ENCODE measurements at regions not wholly inside any gene's neighbourhood (a gene's known extent, or its start where the extent isn't known, plus 50 kb on each side); places are given as distances from the start of the nearest gene placed in this dataset.
"Not testable (repeated sequence)": the region's sequence is repeated elsewhere in the genome, so short reads cannot be mapped to it uniquely, and the experiment has no call there.

DNA sequence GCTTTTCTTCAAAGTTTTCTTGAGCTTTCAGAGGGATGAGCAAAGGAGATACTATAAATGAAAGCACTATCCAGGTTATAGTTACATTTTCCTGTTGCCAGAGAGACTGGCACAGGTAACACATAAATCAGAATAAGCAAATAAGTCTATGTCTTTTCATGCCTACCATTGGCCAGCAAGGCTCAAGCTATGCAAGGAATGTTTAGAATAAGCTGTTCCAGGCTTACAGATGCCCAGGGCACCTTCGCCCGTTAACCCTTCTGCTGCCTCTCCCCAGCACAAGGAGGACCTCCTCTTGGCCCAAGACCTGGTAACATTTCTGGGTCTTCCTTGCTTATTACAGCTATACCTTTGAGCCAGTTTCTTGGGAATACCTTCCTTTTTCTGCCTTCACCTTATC lies 233.7 kb upstream of the MEIS1 start:
- in situ Hi-C loops (cut with HindIII; ENCODE audit: low sequenced_read_pairs): no loop called here
- no peak for DNase-seq (ENCODE audit: low spot score)

DNA sequence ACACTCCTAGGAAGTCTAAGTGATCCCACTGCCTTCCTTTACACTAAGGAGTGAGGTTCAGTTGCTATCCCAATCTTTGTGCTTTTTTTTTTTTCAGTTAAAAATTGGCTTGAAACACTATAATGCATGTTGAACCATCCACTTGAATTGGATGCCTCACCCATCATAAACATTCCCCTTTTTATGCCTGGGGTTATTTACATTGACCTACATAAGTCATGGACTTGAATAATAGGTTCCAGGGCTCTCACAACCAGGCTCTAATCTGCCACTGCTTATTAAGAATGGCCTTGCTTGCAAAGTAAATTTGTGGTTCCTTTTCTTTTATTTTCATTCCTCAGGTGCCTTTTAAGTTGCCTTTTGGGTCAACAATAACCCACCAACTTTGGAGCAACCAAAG lies 236.1 kb upstream of the MEIS1 start:
- in situ Hi-C loops (cut with HindIII; ENCODE audit: low sequenced_read_pairs): no loop called here
- no peak for DNase-seq (ENCODE audit: low spot score)

DNA sequence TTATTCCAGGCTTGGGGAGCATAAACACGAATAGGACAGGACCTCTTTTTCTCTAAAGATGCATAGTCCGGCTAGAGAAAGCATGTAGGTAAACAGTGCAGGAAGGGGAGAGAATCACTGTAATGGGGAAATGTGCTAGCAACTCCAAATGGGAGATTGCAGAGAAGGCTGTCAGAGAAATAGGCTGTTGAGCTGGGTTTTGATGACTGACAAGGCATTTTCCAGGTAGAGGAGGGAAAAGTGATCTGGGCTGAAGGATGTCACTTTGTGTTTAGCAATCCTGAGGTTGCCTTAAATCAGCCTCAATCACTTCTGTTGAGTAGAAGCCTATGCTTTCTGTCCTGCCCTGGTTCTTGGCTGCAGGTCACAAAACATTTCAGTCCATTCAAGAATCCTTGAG lies 242.0 kb upstream of the MEIS1 start:
- no peak for DNase-seq (ENCODE audit: low spot score)

DNA sequence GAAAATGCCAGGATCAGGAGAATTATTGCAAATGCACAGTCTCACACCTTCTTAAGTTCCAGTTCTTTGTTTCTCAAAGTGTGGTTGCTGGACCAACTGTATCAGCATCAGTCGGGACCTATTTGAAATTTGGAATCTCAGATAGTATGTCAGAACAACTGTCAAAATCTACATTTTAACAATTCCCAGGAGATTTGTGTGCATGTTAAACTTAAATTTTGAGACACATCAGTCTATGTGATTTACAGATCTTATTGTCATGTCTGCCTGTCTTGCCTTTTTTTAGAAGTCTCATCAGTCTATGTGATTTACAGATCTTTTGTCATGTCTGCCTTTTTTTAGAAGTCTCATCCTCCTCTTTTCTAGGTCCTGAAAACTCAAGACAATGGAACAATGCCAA lies 243.6 kb upstream of the MEIS1 start:
- no peak for DNase-seq (ENCODE audit: low spot score)
- in situ Hi-C loops (cut with HindIII; ENCODE audit: low sequenced_read_pairs): no loop called here

More for the DNA sequence above, 242.0 kb upstream of the MEIS1 start:
- in situ Hi-C loops (cut with HindIII; ENCODE audit: low sequenced_read_pairs): no loop called here

DNA sequence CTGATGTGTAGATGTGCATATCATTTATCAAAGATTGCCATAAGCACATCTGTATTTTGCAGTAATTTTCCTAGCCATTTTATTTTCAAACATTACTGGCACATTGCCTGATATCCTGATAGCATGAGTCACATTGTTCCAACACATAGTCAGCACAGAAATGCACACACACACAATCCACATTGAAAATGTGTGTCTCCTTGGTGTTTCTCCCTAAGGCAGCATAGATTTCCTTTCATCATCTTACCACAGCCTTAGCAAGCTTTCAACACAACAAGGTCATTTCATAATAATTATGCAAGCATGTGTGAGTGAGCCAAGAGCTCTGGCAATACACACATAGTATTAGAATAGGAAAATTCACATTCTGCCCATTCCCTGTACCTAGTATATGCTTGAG lies 245.4 kb upstream of the MEIS1 start:
- in situ Hi-C loops (cut with HindIII; ENCODE audit: low sequenced_read_pairs): no loop called here
- no peak for DNase-seq (ENCODE audit: low spot score)

DNA sequence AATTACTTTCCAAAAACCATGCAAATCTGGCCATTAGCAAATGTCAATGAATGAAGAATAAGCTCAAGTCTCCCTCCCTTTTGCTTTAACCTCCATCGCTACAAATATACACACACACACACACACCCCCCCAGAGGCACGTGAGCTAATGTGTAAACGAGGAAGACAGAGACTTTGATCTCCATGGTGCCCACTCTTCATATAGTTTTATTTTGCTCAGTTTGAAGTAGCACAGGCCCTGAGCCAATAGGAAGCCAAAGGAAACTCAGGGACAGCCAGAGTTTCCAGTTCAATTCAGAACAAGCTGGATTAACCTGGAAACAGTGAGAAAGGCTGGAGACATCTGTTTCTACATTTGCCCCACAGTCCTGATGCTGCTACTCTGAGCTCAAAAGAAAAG lies 248.4 kb upstream of the MEIS1 start:
- no peak for DNase-seq (ENCODE audit: low spot score)
- in situ Hi-C loops (cut with HindIII; ENCODE audit: low sequenced_read_pairs): no loop called here

DNA sequence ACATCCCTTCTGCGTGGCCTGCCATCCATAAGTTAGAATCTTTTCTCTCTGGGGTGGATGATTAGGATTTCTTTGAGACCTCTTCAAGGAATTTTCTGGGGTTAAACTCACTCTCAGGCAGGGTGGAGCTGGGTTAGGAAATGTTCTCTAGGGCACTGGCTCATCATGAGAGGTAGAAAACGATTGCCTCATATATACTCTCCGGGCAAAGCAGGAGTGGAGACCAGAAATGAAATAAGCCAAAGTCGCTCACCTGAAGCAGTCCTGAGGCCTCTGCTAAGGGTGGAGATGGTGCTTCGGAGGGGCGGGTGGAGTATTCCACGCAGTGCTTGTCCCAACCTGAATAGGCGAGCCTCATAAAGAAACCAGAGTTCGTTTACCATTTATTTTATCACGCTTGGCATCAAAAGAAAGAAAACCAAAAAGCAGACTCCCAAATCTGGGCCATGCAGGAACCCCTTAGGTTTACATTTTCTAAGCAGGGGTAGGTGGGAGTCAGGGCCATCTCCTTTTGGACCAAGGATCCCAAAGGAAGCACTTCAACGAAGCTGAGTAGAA lies 249.3 kb upstream of the MEIS1 start:
- no peak for DNase-seq (ENCODE audit: low spot score)
- in situ Hi-C loops (cut with HindIII; ENCODE audit: low sequenced_read_pairs): no loop called here

DNA sequence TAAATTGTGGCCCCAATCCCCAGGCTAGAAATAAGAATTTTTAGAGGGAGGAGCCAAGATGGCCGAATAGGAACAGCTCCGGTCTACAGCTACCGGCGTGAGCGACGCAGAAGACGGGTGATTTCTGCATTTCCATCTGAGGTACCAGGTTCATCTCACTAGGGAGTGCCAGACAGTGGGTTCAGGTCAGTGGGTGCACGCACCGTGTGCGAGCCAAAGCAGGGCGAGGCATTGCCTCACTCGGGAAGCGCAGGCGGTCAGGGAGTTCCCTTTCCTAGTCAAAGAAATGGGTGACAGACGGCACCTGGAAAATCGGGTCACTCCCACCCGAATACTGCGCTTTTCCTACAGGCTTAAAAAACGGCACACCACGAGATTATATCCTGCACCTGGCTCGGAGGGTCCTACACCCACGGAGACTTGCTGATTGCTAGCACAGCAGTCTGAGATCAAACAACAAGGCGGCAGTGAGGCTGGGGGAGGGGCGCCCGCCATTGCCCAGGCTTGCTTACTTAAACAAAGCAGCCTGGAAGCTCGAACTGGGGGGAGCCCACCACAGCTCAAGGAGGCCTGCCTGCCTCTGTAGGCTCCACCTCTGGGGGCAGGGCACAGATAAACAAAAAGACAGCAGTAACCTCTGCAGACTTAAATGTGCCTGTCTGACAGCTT lies 257.7 kb upstream of the MEIS1 start:
- in situ Hi-C loops (cut with HindIII; ENCODE audit: low sequenced_read_pairs); DNase-seq (ENCODE audit: low spot score): not testable (repeated sequence)

DNA sequence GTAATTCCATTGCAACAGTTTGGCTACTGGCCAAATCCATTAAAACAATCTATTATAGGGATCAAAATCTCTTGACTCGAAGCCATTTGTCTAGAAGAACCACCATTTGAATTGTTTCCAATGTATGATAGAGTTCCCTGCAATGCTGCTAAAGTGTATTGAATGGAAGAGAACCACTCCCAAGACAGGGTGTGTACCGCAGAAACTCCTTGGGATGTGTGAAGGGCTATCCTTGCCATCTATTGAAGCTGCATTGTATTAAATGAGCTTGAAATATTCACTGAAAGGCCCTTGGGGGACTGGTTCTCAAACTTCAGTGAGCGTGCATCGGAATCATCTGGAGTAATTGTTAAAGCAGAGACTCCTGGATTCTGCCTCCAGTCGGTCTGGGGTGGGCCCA lies 260.4 kb upstream of the MEIS1 start:
- no peak for DNase-seq (ENCODE audit: low spot score)

DNA sequence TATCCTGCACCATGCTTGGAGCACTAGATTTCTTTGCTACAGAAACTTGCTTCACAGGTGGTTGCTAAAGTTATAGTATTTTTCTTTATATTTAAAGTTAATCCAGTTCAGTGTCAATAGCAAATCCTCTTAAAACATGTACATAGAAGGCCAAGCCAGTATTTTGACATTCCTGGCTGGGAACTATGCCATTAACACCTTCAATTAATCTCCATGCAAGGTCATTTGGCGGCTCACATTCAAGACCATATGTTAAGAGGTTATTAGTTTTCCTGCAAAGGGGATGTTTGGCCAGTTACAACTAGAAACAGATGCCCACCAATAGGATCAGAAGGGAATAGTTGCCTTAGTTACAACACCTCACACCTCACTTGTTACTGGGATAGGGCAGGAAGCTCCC lies 261.3 kb upstream of the MEIS1 start:
- DNase-seq (ENCODE audit: low spot score): peak; percentile 24
- in situ Hi-C loops (cut with HindIII; ENCODE audit: low sequenced_read_pairs): no loop called here

More for the DNA sequence above, 260.4 kb upstream of the MEIS1 start:
- in situ Hi-C loops (cut with HindIII; ENCODE audit: low sequenced_read_pairs): no loop called here

DNA sequence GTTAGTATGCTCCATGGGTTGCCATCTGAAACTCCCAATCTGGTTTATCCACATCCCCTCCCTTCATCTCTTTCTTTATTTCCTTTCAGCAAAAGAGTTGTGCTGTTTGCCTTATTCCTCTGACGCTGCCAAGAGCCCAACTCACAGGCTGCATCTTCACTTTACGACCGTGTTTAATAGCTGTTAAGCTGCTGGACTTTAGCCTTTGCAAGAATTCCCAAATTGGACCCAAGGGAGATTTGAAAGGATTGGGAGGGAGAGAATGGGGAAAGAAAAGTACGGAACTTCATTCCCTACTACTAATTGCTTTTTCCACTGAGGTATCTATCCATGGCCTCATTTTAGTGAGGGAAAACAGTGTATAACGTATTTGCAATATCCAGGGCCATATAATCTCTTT lies 263.4 kb upstream of the MEIS1 start:
- DNase-seq (ENCODE audit: low spot score): no peak
- in situ Hi-C loops (cut with HindIII; ENCODE audit: low sequenced_read_pairs): no loop called here

DNA sequence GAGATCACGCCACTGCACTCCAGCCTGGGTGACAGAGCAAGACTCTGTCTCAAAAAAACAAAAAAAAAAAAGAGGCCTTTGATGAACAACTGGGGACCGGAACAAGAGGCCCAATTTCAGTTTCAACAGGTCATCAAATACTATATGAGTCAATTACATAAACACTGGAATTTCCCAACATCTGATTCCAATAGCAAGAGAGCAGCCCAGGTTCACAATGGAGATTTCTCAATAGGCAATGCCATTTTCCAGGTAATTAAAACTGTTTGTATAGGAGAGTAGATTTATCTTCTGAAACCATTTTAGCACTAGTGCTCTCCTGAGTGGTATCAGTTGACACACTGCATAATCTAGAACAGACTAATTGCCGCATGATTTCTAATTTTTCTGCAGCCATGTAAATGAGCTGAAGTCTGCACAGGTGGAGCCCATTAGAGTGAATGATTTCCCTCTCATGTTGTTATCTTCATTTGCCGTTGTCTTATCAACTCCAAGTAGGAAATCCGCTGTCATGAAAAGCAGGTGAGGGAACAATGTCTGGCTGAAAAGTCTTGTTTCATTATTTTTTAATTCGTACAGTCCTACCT lies 264.1 kb upstream of the MEIS1 start:
- in situ Hi-C loops (cut with HindIII; ENCODE audit: low sequenced_read_pairs): no loop called here

DNA sequence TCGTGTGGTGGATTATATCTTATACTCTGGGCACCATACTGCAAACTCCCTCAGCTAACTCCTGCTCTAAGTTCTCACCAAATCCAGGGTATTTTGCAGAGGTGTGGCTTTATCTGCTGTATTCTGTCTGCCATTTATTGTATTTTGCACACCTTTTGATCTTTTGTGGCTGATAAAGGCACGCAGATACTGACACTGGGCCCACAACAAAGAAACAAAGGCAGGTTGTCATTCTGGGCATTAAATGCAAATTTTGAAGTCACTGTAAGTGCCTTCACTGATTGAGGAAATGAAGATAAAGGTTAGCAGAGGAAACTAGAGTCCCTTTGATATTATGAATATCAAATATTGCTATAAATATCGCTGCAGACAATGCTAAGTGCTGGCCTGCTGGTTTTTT lies 265.8 kb upstream of the MEIS1 start:
- in situ Hi-C loops (cut with HindIII; ENCODE audit: low sequenced_read_pairs): no loop called here
- DNase-seq (ENCODE audit: low spot score): no peak

More for the DNA sequence above, 264.1 kb upstream of the MEIS1 start:
- DNase-seq (ENCODE audit: low spot score): no peak

DNA sequence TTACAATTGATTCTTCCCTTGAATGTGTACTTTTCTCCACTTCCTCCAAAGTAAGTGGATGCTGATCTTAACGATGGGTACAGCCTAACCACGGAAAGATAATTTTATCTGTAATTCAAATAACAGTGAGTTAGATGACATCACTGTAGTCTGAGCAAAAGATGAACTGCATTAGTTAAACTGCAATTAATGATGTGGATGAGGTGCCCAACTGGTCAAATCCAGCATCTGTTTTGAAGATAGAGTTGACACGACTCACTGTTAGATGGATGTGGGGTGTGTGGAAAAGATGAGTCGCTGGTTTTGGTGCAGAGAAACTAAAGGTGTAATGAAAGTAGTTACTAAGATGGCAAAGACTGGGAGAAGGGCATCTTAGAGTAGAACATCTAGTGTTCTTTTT lies 270.5 kb upstream of the MEIS1 start:
- in situ Hi-C loops (cut with HindIII; ENCODE audit: low sequenced_read_pairs): no loop called here
- DNase-seq (ENCODE audit: low spot score): no peak

DNA sequence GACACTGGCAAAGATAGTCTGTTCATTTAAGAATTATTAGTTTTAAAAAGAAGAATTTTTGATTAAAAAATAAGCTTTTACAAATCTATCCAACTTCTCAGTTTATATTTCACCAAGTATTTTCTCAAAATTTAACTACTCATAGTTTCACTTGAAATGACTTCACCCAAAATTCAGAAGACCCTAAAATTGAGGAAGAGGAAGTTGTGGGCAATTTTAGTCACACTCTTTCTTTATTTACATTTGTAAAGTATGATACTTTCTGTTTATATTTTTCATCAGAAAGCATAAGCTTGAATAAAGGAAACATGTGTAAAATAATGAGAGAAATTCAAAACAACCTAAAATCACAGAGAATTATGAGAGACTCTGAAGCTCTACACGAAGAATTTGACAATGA lies 278.8 kb upstream of the MEIS1 start:
- no peak for DNase-seq (ENCODE audit: low spot score)
- in situ Hi-C loops (cut with HindIII; ENCODE audit: low sequenced_read_pairs): no loop called here

DNA sequence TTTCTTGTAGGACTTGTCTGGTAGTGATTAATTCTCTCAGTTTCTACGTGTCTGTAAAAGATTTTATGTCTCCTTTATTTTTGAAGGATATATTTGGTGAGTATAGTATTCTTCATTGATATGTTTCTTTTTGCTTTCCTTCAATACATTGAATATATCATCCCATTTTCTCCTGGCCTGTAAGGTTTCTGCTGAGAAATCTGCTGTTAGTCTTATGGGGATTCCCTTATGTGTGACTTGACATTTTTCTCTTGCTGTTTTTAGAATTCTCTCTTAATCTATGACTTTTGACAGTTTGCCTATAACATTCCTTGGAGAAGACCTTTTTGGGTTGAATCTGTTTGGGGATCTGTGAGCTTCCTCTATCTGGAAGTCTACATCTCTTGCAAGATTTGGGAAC lies 281.0 kb upstream of the MEIS1 start:
- in situ Hi-C loops (cut with HindIII; ENCODE audit: low sequenced_read_pairs): no loop called here
- no peak for DNase-seq (ENCODE audit: low spot score)

DNA sequence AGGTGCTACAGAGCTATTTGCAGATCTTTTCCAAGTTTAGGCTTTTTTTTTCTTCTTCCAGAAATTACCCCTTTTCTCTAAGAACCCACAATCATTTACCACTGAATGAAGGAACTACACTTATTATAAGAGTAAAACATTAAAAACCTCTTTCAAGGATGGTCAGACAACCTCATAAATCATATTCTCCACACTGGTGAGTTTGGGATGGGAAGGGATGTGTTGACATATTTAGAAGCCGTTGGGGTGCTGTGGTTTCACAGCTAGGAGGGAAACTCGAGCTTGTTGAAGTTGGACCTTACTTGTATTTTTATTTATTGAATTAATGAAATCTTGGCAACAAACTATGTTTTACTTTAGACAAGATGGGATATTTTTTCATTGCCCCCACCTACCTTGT lies 289.4 kb upstream of the MEIS1 start:
- no peak for DNase-seq (ENCODE audit: low spot score)
- in situ Hi-C loops (cut with HindIII; ENCODE audit: low sequenced_read_pairs): no loop called here

DNA sequence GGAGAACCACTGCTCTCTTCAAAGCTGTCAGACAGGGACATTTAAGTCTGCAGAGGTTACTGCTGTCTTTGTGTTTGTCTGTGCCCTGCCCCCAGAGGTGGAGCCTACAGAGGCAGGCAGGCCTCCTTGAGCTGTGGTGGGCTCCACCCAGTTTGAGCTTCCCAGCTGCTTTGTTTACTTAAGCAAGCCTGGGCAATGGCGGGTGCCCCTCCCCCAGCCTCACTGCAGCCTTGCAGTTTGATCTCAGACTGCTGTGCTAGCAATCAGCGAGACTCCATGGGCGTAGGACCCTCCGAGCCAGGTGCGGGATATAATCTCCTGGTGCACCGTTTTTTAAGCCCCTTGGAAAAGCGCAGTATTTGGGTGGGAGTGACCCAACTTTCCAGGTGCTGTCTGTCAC lies 290.6 kb upstream of the MEIS1 start:
- in situ Hi-C loops (cut with HindIII; ENCODE audit: low sequenced_read_pairs); DNase-seq (ENCODE audit: low spot score): not testable (repeated sequence)

DNA sequence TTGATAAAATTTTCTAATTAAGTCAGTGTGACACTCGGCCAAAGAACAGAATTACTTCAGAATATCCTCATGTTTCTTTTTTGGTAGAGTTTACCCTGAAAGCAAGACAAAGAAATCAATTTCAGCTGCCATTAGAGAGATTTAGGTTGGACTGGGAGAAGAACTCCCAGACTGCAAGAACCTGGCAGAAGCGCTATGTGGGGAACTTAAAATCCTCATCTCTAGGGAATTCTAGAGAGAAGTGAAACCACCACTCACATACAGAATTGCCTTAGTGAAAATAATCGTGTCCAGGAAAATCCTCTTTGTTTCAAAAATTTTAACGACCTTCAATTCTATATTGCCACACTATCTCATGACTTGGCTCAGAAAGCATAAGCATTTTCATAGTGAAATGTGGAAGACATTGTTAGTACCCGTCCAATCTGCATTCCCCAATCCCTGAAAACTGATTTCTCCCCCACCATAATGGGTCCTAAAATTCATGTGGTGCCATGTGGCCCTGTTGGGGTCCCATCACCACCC lies 297.3 kb upstream of the MEIS1 start:
- no peak for DNase-seq (ENCODE audit: low spot score)

DNA sequence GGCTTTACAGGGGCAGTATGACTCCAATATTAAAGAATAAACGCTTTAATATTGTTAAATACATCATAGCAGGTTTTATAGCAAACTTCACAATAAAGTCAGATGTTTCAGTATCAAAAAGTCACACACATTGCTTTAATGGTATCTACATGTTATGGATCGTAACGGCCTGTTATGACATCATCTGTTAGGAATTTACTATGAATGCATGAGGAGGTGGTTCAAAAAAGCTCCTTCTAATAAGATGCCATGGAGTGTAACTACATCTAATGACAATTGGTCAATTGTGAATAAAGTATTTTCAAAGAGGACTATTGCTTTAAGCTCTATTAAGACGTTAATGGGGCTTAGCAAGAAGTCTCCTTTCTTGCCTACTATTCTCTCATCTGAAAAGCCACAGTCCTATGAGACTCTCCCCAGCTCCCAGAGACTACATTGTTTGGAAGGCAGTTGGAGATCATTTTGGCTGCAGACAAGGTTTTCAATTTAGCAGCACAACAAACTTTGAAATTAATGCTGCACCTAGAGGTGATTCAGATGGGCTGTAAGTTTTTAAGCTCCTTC lies 300.7 kb upstream of the MEIS1 start:
- in situ Hi-C loops (cut with HindIII; ENCODE audit: low sequenced_read_pairs): no loop called here
- DNase-seq (ENCODE audit: low spot score): no peak

More for the DNA sequence above, 297.3 kb upstream of the MEIS1 start:
- in situ Hi-C loops (cut with HindIII; ENCODE audit: low sequenced_read_pairs): no loop called here
